ENCODE measurements at regions not wholly inside any gene's neighbourhood (a gene's known extent, or its start where the extent isn't known, plus 50 kb on each side); places are given as distances from the start of the nearest gene placed in this dataset.

- Histone ChIP-seq H3K27ac (ENCODE audit: low read depth, low read length) (peak overlapping the region; percentile 91), H3K9me3 (ENCODE audit: low read depth, low read length) (no peaks in the 10 kb centered on the region), H4K20me1 (ENCODE audit: insufficient read depth, low read length) (no peaks in the 10 kb centered on the region), H3K4me3 (ENCODE audit: insufficient read depth, low read length) (no peak overlapping the region), H3K27me3 (ENCODE audit: insufficient read depth, low read length) (no peaks in the 10 kb centered on the region), H3K79me2 (ENCODE audit: insufficient read depth, low read length) (no peaks in the 10 kb centered on the region), H3K36me3 (ENCODE audit: insufficient read depth, low read length) (no peaks in the 10 kb centered on the region), H3K4me2 (ENCODE audit: insufficient read depth, low read length) (peak overlapping the region; percentile 25), H2AFZ (ENCODE audit: low read length) (no peak overlapping the region), H3K4me1 (ENCODE audit: insufficient read depth, low read length) (peaks cover 51% of the 10 kb centered on the region)
- no peak for TF ChIP-seq CTCF (IDR thresholded peaks at IDR 0.05; ENCODE audit: extremely low read depth, low read depth, low read length)
- peak; percentile 42 for DNase-seq (ENCODE audit: insufficient read length, low spot score, missing footprints)
Measured at GRCh38 chr13:50588491-50589130, 254.9 kb downstream of the DLEU7 start.

DNA sequence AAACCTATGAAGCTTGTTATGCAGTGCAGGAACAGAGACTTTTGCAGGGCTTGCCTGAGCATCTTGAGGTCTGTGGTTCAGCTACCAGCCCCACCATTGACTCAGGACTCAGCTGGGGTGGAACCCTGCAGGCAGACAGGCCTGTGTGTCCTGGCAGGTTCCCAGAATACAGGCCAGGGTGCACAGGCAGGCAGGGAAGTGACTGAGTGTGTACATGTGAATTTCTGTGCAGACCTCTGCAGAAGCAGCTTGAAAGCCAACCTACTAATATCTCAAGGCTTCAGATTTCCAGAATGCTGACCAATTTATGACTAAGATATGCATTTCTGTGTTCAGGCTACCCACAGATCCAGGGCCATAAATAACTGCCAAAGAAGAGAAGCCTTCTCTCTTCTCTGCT is 254.4 kb downstream of the DLEU7 start:
- Histone ChIP-seq H3K36me3 (ENCODE audit: insufficient read depth, low read length) (no peaks in the 10 kb centered on the region), H3K4me1 (ENCODE audit: insufficient read depth, low read length) (peaks cover 51% of the 10 kb centered on the region), H3K4me2 (ENCODE audit: insufficient read depth, low read length) (peak overlapping the region; percentile 25), H3K27ac (ENCODE audit: low read depth, low read length) (peak overlapping the region; percentile 91), H3K4me3 (ENCODE audit: insufficient read depth, low read length) (no peak overlapping the region), H4K20me1 (ENCODE audit: insufficient read depth, low read length) (no peaks in the 10 kb centered on the region), H2AFZ (ENCODE audit: low read length) (no peak overlapping the region), H3K27me3 (ENCODE audit: insufficient read depth, low read length) (no peaks in the 10 kb centered on the region), H3K9me3 (ENCODE audit: low read depth, low read length) (no peaks in the 10 kb centered on the region), H3K79me2 (ENCODE audit: insufficient read depth, low read length) (no peaks in the 10 kb centered on the region)
- TF ChIP-seq CTCF (IDR thresholded peaks at IDR 0.05; ENCODE audit: extremely low read depth, low read depth, low read length) = no peak
- DNase-seq (ENCODE audit: insufficient read length, low spot score, missing footprints) = peak; percentile 85

DNA sequence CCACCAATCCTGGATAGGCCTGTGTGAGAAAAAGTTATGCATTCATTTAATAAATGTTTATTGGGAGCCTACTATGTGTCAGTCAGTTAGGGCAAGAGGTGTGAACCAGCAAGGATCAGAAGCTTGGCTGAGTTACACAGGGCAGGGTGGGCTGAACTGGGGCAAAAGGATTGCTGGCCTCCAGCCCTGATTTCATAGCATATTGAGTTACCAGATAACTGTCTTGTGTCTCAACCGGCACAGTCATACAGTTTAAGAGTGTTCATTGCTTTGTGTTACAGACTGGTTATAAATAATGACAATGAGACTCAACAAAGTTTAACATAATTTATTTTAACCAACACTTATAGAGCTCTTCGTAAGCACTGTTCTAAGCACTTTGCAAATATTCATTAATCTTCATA is 253.8 kb downstream of the DLEU7 start:
- Histone ChIP-seq H3K36me3 (ENCODE audit: insufficient read depth, low read length) (no peaks in the 10 kb centered on the region), H3K27ac (ENCODE audit: low read depth, low read length) (peak overlapping the region; percentile 91), H2AFZ (ENCODE audit: low read length) (no peak overlapping the region), H3K79me2 (ENCODE audit: insufficient read depth, low read length) (no peaks in the 10 kb centered on the region), H3K9me3 (ENCODE audit: low read depth, low read length) (no peaks in the 10 kb centered on the region), H3K27me3 (ENCODE audit: insufficient read depth, low read length) (no peaks in the 10 kb centered on the region), H3K4me1 (ENCODE audit: insufficient read depth, low read length) (peaks cover 51% of the 10 kb centered on the region), H3K4me3 (ENCODE audit: insufficient read depth, low read length) (no peak overlapping the region), H3K4me2 (ENCODE audit: insufficient read depth, low read length) (peak overlapping the region; percentile 58), H4K20me1 (ENCODE audit: insufficient read depth, low read length) (no peaks in the 10 kb centered on the region)
- peak; percentile 86 for DNase-seq (ENCODE audit: insufficient read length, low spot score, missing footprints)
- no peak for TF ChIP-seq CTCF (IDR thresholded peaks at IDR 0.05; ENCODE audit: extremely low read depth, low read depth, low read length)

DNA sequence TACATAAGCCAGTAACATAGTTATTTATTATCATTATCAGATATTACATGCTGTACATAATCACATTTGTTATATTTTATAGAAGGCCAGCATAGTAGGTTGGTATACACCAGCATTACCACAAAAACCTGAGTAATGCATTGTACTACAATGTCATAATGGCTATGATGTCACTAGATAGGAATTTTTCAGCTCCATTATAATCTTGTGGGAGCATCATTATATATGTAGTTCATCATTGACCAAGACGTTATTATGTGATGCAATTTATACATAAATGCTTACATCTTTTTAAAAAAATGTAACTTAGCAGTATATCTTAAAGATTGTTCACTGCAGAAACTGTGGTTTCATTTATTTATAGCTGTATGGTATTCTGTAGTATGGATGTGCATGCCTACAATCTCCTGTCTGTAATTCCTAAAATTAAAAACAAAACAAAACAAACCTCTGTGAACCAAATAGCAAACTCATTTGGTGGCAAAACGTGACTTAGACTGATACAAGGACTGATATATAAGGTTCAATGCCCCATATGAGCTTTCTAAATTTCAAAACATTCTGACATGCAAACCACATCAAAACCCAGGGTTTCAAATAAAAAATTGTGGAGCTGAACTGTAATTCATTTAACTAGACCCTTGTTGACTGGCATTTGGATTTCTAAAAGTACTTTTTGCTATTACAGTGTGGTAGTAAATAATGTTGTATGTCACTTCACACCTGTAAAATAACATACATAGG is 250.9 kb downstream of the DLEU7 start:
- Histone ChIP-seq H2AFZ (ENCODE audit: low read length) (no peak overlapping the region), H3K4me3 (ENCODE audit: insufficient read depth, low read length) (no peak overlapping the region), H3K9me3 (ENCODE audit: low read depth, low read length) (no peaks in the 10 kb centered on the region), H3K4me1 (ENCODE audit: insufficient read depth, low read length) (peaks cover 50% of the 10 kb centered on the region), H3K36me3 (ENCODE audit: insufficient read depth, low read length) (no peaks in the 10 kb centered on the region), H3K27ac (ENCODE audit: low read depth, low read length) (peak overlapping the region; percentile 69), H3K4me2 (ENCODE audit: insufficient read depth, low read length) (no peak overlapping the region), H3K79me2 (ENCODE audit: insufficient read depth, low read length) (no peaks in the 10 kb centered on the region), H4K20me1 (ENCODE audit: insufficient read depth, low read length) (no peaks in the 10 kb centered on the region), H3K27me3 (ENCODE audit: insufficient read depth, low read length) (no peaks in the 10 kb centered on the region)
- no peak for TF ChIP-seq CTCF (IDR thresholded peaks at IDR 0.05; ENCODE audit: extremely low read depth, low read depth, low read length)
- peak; percentile 59 for DNase-seq (ENCODE audit: insufficient read length, low spot score, missing footprints)

All from osteoblast (primary cell).